Activated CD4-positive, alpha-beta T cell treated with anti-CD3 and anti-CD28 coated beads, Interleukin-2, amount 50 U/mL, for 24 hours (primary cell): ENCODE measurements at regions not wholly inside any gene's neighbourhood (a gene's known extent, or its start where the extent isn't known, plus 50 kb on each side); places are given as distances from the start of the nearest gene placed in this dataset.
"Not testable (repeated sequence)": the region's sequence is repeated elsewhere in the genome, so short reads cannot be mapped to it uniquely, and the experiment has no call there.

Experiments used
- DNase-seq, 2 donors: peaks; one replicate each; pipeline ENCODE4 v3.0.0-alpha.2; 2020; ENCODE audit warnings: low read depth in 1 of 2, low spot score in 1 of 2

- not testable (repeated sequence) for DNase-seq
Observed at GRCh38 chr21:7828260-7828659, 2693.1 kb upstream of the TPTE start.

- not testable (repeated sequence) for DNase-seq
Observed at GRCh38 chr21:7829411-7829810, 2692.0 kb upstream of the TPTE start.

- not testable (repeated sequence) for DNase-seq
Observed at GRCh38 chr21:7837315-7837714, 2684.1 kb upstream of the TPTE start.

GRCh38 chr21:7853426-7853825 lies 2668.0 kb upstream of the TPTE start:
- not testable (repeated sequence) for DNase-seq

GRCh38 chr21:7853836-7854235 lies 2667.5 kb upstream of the TPTE start:
- not testable (repeated sequence) for DNase-seq
